Endothelial cell of umbilical vein (primary cell): ENCODE measurements at regions not wholly inside any gene's neighbourhood (a gene's known extent, or its start where the extent isn't known, plus 50 kb on each side); places are given as distances from the start of the nearest gene placed in this dataset.

ENCODE experiments used
- BruUV-seq: library from RNA; stranded (reverse); fragments of 400-500 nt; replicated peaks from 2 replicates; lab custom pipeline; 2021; lab: Mats Ljungman, UMichigan
- CTCF ChIA-PET: fragments of 300-600, 350-600 bp; sonication (Branson Sonifier 250); formaldehyde crosslinking; loops from one replicate; lab custom pipeline; 2021; ENCODE audit warnings: antibody characterized with exemption, inconsistent platforms; lab: Charles Lee
- POLR2A ChIA-PET: fragments of 300-600, 350-600 bp; sonication (Branson Sonifier 250); formaldehyde crosslinking; loops from one replicate; lab custom pipeline; 2021; ENCODE audit warnings: antibody characterized with exemption, inconsistent platforms; lab: Charles Lee
- DNase-seq: peaks from one replicate; pipeline ENCODE4 v3.0.0-alpha.2; 2011; ENCODE audit warnings: low read depth, low spot score
- FAIRE-seq: peaks from 2 replicates; lab custom pipeline; 2011; peaks lifted over from hg19 to GRCh38; lab: Jason Lieb, UNC
- H2AFZ ChIP-seq: 2 replicates; pipeline ENCODE4 v1.6.0; 2012; ENCODE audit warnings: low read depth, low read length, control low read depth, inconsistent platforms
- H3K27ac ChIP-seq: 2 replicates; pipeline ENCODE4 v1.5.1; 2011; ENCODE audit warnings: low read depth, mild to moderate bottlenecking, control low read depth, low read length, moderate library complexity; ENCODE audit not compliant: insufficient read depth
- H3K27me3 ChIP-seq, 2 experiments: 2 replicates each; pipeline versions ENCODE4 v1.6.0 to v1.6.1; 2011; ENCODE audit warnings: low read length in 2 of 2, mixed read lengths in 1 of 2; ENCODE audit not compliant: control insufficient read depth in 2 of 2, insufficient read depth in 2 of 2
- H3K36me3 ChIP-seq, 2 experiments: 2 replicates in 1 of 2; 3 replicates in 1 of 2; pipeline ENCODE4 v1.5.1; 2011; ENCODE audit warnings: low read length in 2 of 2, mild to moderate bottlenecking in 1 of 2, moderate library complexity in 1 of 2; ENCODE audit not compliant: control insufficient read depth in 2 of 2, insufficient read depth in 2 of 2; ENCODE audit errors: extremely low read depth in 1 of 2
- H3K4me1 ChIP-seq: 3 replicates; pipeline ENCODE4 v1.5.1; 2011; ENCODE audit warnings: mild to moderate bottlenecking, low read length; ENCODE audit not compliant: control insufficient read depth, insufficient read depth; ENCODE audit errors: extremely low read depth
- H3K4me2 ChIP-seq: 2 replicates; pipeline ENCODE4 v1.6.1; 2011; ENCODE audit warnings: low read length, control low read depth, mixed read lengths; ENCODE audit not compliant: insufficient read depth
- H3K4me3 ChIP-seq, 3 experiments: fragments of 200-600 bp in 1 of 3; sonication (generic), shearing (Covaris generic) in 1 of 3; replicated peaks in 1 of 3; 2 replicates each; pipeline ENCODE4 v1.5.1; 2011 to 2016; ENCODE audit warnings: control low read depth in 3 of 3, low read length in 3 of 3, mild to moderate bottlenecking in 2 of 3, inconsistent platforms in 1 of 3, low read depth in 1 of 3, moderate library complexity in 1 of 3; ENCODE audit not compliant: insufficient read depth in 1 of 3
- H3K79me2 ChIP-seq: 2 replicates; pipeline ENCODE4 v1.6.0; 2012; ENCODE audit warnings: low read length, inconsistent platforms; ENCODE audit not compliant: control insufficient read depth, insufficient read depth
- H3K9ac ChIP-seq: replicated peaks from 2 replicates; pipeline ENCODE3; 2011; ENCODE audit warnings: low read length, control low read depth; ENCODE audit not compliant: insufficient read depth; ENCODE audit errors: extremely low read depth
- H3K9me1 ChIP-seq: replicated peaks from 3 replicates; pipeline ENCODE4 v1.6.0; 2011; ENCODE audit warnings: mild to moderate bottlenecking, low read length; ENCODE audit not compliant: control insufficient read depth, insufficient read depth; ENCODE audit errors: extremely low read depth
- H3K9me3 ChIP-seq: replicated peaks from 2 replicates; pipeline ENCODE4 v1.5.1; 2012; ENCODE audit warnings: low read length, inconsistent platforms; ENCODE audit not compliant: control insufficient read depth, insufficient read depth
- H4K20me1 ChIP-seq: replicated peaks from 2 replicates; pipeline ENCODE3; 2011; ENCODE audit warnings: mild to moderate bottlenecking, low read length; ENCODE audit not compliant: control insufficient read depth, insufficient read depth; ENCODE audit errors: extremely low read depth
- EZH2 ChIP-seq: IDR thresholded peaks from 2 replicates; pipeline ENCODE4 v1.6.1; 2012; ENCODE audit warnings: borderline replicate concordance, low read depth, mild to moderate bottlenecking, moderate library complexity, low read length, inconsistent platforms; ENCODE audit not compliant: severe bottlenecking
- FOS ChIP-seq: IDR thresholded peaks from 2 replicates; pipeline ENCODE4 v1.6.1; 2011; ENCODE audit warnings: mild to moderate bottlenecking, low read length, moderate library complexity, borderline replicate concordance; ENCODE audit not compliant: insufficient read depth
- GATA2 ChIP-seq: IDR thresholded peaks from 2 replicates; pipeline ENCODE4 v1.7.0; 2011; ENCODE audit warnings: low read depth, mild to moderate bottlenecking, moderate library complexity, mixed read lengths, low read length; ENCODE audit not compliant: insufficient read length, insufficient read depth
- JUN ChIP-seq: IDR thresholded peaks from 2 replicates; pipeline ENCODE4 v1.6.1; 2011; ENCODE audit warnings: borderline replicate concordance, low read depth; ENCODE audit not compliant: insufficient read length, insufficient read depth
- MYC ChIP-seq: IDR thresholded peaks from one replicate; pipeline ENCODE4 v1.6.1; 2011; ENCODE audit warnings: mild to moderate bottlenecking, low read depth, low read length
- POLR2A ChIP-seq: IDR thresholded peaks from 2 replicates; pipeline ENCODE4 v1.6.1; 2012; ENCODE audit warnings: low read depth, mild to moderate bottlenecking, control low read depth, low read length
- POLR2AphosphoS5 ChIP-seq: IDR thresholded peaks from 2 replicates; pipeline ENCODE4 v1.6.1; 2012; ENCODE audit warnings: low read depth, mild to moderate bottlenecking, control low read depth, low read length, moderate library complexity; ENCODE audit not compliant: insufficient read depth
- dilution Hi-C: fragments of 300-500 bp; cut with MboI; formaldehyde crosslinking; loops from one replicate; pipeline ENCODE4 v1.15.0; 2019; ENCODE audit warnings: low sequenced_read_pairs; ENCODE audit not compliant: extremely low pct_ligation_motif_present
- intact Hi-C: fragments of 100-400 bp; cut with micrococcal nuclease; formaldehyde crosslinking; loops from one replicate; pipeline ENCODE4 v1.10.0; 2022
- TF ChIP-seq, protein P1 (sequence below), 2 donors: IDR thresholded peaks; 1 replicate in 1 of 2; 2 replicates in 1 of 2; pipeline ENCODE4 v1.5.1; 2011; ENCODE audit warnings: low read length in 2 of 2, mild to moderate bottlenecking in 2 of 2, moderate library complexity in 2 of 2, control low read depth in 1 of 2, inconsistent platforms in 1 of 2, low read depth in 1 of 2; ENCODE audit not compliant: insufficient read depth in 1 of 2; ENCODE audit errors: extremely low read depth in 1 of 2
- TF ChIP-seq, protein P2 (sequence below): IDR thresholded peaks from 2 replicates; pipeline ENCODE4 v1.6.1; 2011; ENCODE audit not compliant: insufficient read depth, insufficient read length

DNA sequence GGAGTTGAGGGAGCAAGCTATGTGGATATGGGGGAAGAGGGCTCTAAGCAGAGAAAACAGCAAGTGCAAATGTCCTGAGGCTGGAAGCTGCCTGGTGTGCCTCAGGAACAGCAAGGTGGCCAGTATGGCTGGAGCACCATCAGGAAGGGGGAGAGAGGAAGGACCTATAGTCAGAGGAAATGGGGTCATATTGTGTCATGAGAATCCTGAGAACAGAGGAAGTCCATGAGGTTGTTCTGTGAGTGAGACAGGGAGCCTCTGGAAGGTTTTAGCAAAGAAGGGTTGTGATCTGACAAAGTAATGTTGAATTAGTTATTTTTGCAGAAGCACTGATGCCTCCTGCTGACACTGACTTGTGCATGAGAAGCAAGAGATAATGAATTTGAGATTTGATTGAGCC, 204.3 kb downstream of the PTEN start:
- intact Hi-C loops (no loop called here), dilution Hi-C loops (no loop called here)
- H3K9ac ChIP-seq: no peak overlapping the region
- DNase-seq (no peak), FAIRE-seq (no peak)
- TF ChIP-seq, protein P1, sequence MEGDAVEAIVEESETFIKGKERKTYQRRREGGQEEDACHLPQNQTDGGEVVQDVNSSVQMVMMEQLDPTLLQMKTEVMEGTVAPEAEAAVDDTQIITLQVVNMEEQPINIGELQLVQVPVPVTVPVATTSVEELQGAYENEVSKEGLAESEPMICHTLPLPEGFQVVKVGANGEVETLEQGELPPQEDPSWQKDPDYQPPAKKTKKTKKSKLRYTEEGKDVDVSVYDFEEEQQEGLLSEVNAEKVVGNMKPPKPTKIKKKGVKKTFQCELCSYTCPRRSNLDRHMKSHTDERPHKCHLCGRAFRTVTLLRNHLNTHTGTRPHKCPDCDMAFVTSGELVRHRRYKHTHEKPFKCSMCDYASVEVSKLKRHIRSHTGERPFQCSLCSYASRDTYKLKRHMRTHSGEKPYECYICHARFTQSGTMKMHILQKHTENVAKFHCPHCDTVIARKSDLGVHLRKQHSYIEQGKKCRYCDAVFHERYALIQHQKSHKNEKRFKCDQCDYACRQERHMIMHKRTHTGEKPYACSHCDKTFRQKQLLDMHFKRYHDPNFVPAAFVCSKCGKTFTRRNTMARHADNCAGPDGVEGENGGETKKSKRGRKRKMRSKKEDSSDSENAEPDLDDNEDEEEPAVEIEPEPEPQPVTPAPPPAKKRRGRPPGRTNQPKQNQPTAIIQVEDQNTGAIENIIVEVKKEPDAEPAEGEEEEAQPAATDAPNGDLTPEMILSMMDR (IDR thresholded peaks at IDR 0.05; ENCODE audit: extremely low read depth in 1 of 2, insufficient read depth in 1 of 2, low read depth in 1 of 2, low read length in 2 of 2): no peak
- TF ChIP-seq FOS (no peak), JUN (no peak), GATA2 (no peak), POLR2A (no peak), MYC (no peak), EZH2 (no peak), POLR2AphosphoS5 (no peak)
- TF ChIP-seq, protein P2, sequence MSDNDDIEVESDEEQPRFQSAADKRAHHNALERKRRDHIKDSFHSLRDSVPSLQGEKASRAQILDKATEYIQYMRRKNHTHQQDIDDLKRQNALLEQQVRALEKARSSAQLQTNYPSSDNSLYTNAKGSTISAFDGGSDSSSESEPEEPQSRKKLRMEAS: no peak
- H2AFZ ChIP-seq: no peak overlapping the region
- H3K27me3 ChIP-seq: no peaks in the 10 kb centered on the region
- H3K4me2 ChIP-seq: no peak overlapping the region
- no TSS peak for BruUV-seq
- no peaks in the 10 kb centered on the region for H4K20me1 ChIP-seq
- no peaks in the 10 kb centered on the region for H3K36me3 ChIP-seq
- H3K9me1 ChIP-seq: no peaks in the 10 kb centered on the region
- H3K79me2 ChIP-seq: no peaks in the 10 kb centered on the region
- POLR2A ChIA-PET: no interaction called here
- peaks cover 7% of the 10 kb centered on the region for H3K4me1 ChIP-seq
- no peak overlapping the region for H3K27ac ChIP-seq
- H3K4me3 ChIP-seq: no peak overlapping the region
- H3K9me3 ChIP-seq: no peaks in the 10 kb centered on the region
- CTCF ChIA-PET: no interaction called here
